ENCODE measurements at regions not wholly inside any gene's neighbourhood (a gene's known extent, or its start where the extent isn't known, plus 50 kb on each side); places are given as distances from the start of the nearest gene placed in this dataset.

GRCh38 chr3:137103739-137104138, 146.0 kb downstream of the IL20RB start:
- Mint-ChIP-seq H3K4me3 (no peak overlapping the region), H3K9me3 (no peaks in the 10 kb centered on the region), H3K27me3 (ENCODE audit: low read depth in 3 of 3) (peaks cover 5 to 8% (median 6%) of the 10 kb centered on the region in 3 donors), H3K27ac (no peak overlapping the region), H3K36me3 (no peaks in the 10 kb centered on the region), H3K4me1 (no peaks in the 10 kb centered on the region)
- H3K36me3 ChIP-seq (replicated peaks in 1 of 2; ENCODE audit: control insufficient read depth in 1 of 2, insufficient read depth in 2 of 2, low read length in 2 of 2) = no peaks in the 10 kb centered on the region
- no peaks in the 10 kb centered on the region for H3K79me2 ChIP-seq (ENCODE audit: insufficient read depth, low read length)
- H4K20me1 ChIP-seq (ENCODE audit: insufficient read depth, low read length) = no peaks in the 10 kb centered on the region
- 93% methylated on average over 5 of the region's 7 CpGs for WGBS (ENCODE audit: insufficient coverage)
- no peak for DNase-seq
- H3K4me1 ChIP-seq (ENCODE audit: control insufficient read depth in 1 of 2, insufficient read depth in 2 of 2, low read length in 2 of 2) = no peaks in the 10 kb centered on the region
- no peak for TF ChIP-seq CTCF (IDR thresholded peaks at IDR 0.05)
- no peak overlapping the region for H3K27ac ChIP-seq (ENCODE audit: low read depth in 1 of 2, low read length in 2 of 2)
- H3K27me3 ChIP-seq (ENCODE audit: control insufficient read depth in 2 of 2, insufficient read depth in 2 of 2, low read length in 2 of 2) = peaks cover 0 to 9% of the 10 kb centered on the region in 2 donors
- no peak overlapping the region for H3K4me2 ChIP-seq (replicated peaks; ENCODE audit: extremely low read depth, low read length, poor library complexity, severe bottlenecking)
- no peak overlapping the region for H3K9ac ChIP-seq (ENCODE audit: insufficient read depth, low read length, poor library complexity, severe bottlenecking)
- H3K9me3 ChIP-seq (replicated peaks in 1 of 2; ENCODE audit: control insufficient read depth in 1 of 2, insufficient read depth in 1 of 2, low read length in 2 of 2) = no peaks in the 10 kb centered on the region
- H2AFZ ChIP-seq (ENCODE audit: insufficient read depth, low read depth, low read length, poor library complexity, severe bottlenecking) = no peak overlapping the region
- intact Hi-C loops (cut with micrococcal nuclease) = no loop called here
- H3K4me3 ChIP-seq (replicated peaks in 1 of 3; ENCODE audit: low read depth in 2 of 3, low read length in 3 of 3) = no peak overlapping the region

- intact Hi-C loops (cut with micrococcal nuclease) = no loop called here
- no peaks in the 10 kb centered on the region for H3K9me3 Mint-ChIP-seq
These were observed 147.6 kb downstream of the IL20RB start for GRCh38 chr3:137105277-137105977.

More at GRCh38 chr3:137105277-137105977, 147.6 kb downstream of the IL20RB start:
- Histone ChIP-seq H3K4me2 (replicated peaks; ENCODE audit: extremely low read depth, low read length, poor library complexity, severe bottlenecking) (no peak overlapping the region), H3K27me3 (ENCODE audit: control insufficient read depth in 2 of 2, insufficient read depth in 2 of 2, low read length in 2 of 2) (peaks cover 0 to 11% of the 10 kb centered on the region in 2 donors), H3K4me1 (ENCODE audit: control insufficient read depth in 1 of 2, insufficient read depth in 2 of 2, low read length in 2 of 2) (no peaks in the 10 kb centered on the region), H3K9ac (ENCODE audit: insufficient read depth, low read length, poor library complexity, severe bottlenecking) (no peak overlapping the region), H3K27ac (ENCODE audit: low read depth in 1 of 2, low read length in 2 of 2) (no peak overlapping the region), H2AFZ (ENCODE audit: insufficient read depth, low read depth, low read length, poor library complexity, severe bottlenecking) (peak overlapping the region; percentile 15), H3K4me3 (replicated peaks in 1 of 3; ENCODE audit: low read depth in 2 of 3, low read length in 3 of 3) (no peak overlapping the region), H4K20me1 (ENCODE audit: insufficient read depth, low read length) (no peaks in the 10 kb centered on the region), H3K9me3 (replicated peaks in 1 of 2; ENCODE audit: control insufficient read depth in 1 of 2, insufficient read depth in 1 of 2, low read length in 2 of 2) (no peaks in the 10 kb centered on the region), H3K79me2 (ENCODE audit: insufficient read depth, low read length) (no peaks in the 10 kb centered on the region), H3K36me3 (replicated peaks in 1 of 2; ENCODE audit: control insufficient read depth in 1 of 2, insufficient read depth in 2 of 2, low read length in 2 of 2) (no peaks in the 10 kb centered on the region)
- no peak overlapping the region for H3K4me3 Mint-ChIP-seq
- peaks cover 6 to 8% (median 8%) of the 10 kb centered on the region in 3 donors for H3K27me3 Mint-ChIP-seq (ENCODE audit: low read depth in 3 of 3)
- no peaks in the 10 kb centered on the region for H3K36me3 Mint-ChIP-seq
- no peaks in the 10 kb centered on the region for H3K4me1 Mint-ChIP-seq
- peak; percentile 14 to 37 (median 29) for DNase-seq
- peak; percentile 75 for TF ChIP-seq CTCF (IDR thresholded peaks at IDR 0.05)
- no peak overlapping the region for H3K27ac Mint-ChIP-seq
- WGBS (ENCODE audit: insufficient coverage) = 0% methylated on average over 5 of the region's 10 CpGs

Measured in CD14-positive monocyte (primary cell).